Heart right ventricle (tissue), 16 donors: ENCODE measurements at regions not wholly inside any gene's neighbourhood (a gene's known extent, or its start where the extent isn't known, plus 50 kb on each side); places are given as distances from the start of the nearest gene placed in this dataset.
A peak's percentile ranks its signal among the peaks of the same experiment; 100 is the strongest.

Experiments
- ATAC-seq, 8 donors: fragments of 200-7000 bp; cut with Tn5 transposase; one replicate each; pipeline ENCODE4 v1.9.1; 2020; ENCODE audit warnings: mild to moderate bottlenecking in 8 of 8, moderate library complexity in 8 of 8, moderate number of reproducible peaks in 1 of 8
- DNase-seq, 2 donors: peaks; one replicate each; pipeline ENCODE4 v3.0.0-alpha.2; 2020
- H3K27ac ChIP-seq, 10 donors: fragments of 200-600 bp; sonication (generic) in 2 of 10; one replicate each; pipeline versions ENCODE4 v1.5.0 to v1.8.0; 2020 to 2022; ENCODE audit warnings: mild to moderate bottlenecking in 3 of 10
- H3K27me3 ChIP-seq, 7 donors: fragments of 200-600 bp; one replicate each; pipeline ENCODE4 v1.8.0; 2021 to 2022; ENCODE audit warnings: mild to moderate bottlenecking in 2 of 7
- H3K36me3 ChIP-seq, 9 donors: fragments of 200-600 bp; sonication (generic) in 1 of 9; one replicate each; pipeline versions ENCODE4 v1.5.0 to v1.8.0; 2020 to 2022; ENCODE audit warnings: mild to moderate bottlenecking in 2 of 9
- H3K4me1 ChIP-seq, 9 donors: fragments of 200-600 bp; sonication (generic) in 1 of 9; one replicate each; pipeline versions ENCODE4 v1.5.0 to v1.8.0; 2020 to 2022; ENCODE audit warnings: mild to moderate bottlenecking in 4 of 9
- H3K4me3 ChIP-seq, 10 donors: fragments of 200-600 bp; sonication (generic) in 2 of 10; one replicate each; pipeline versions ENCODE4 v1.5.0 to v1.8.0; 2020 to 2022; ENCODE audit warnings: mild to moderate bottlenecking in 7 of 10, moderate library complexity in 2 of 10
- H3K9me3 ChIP-seq, 11 donors: fragments of 200-600 bp in 10 of 11; sonication (generic) in 2 of 11; one replicate each; pipeline versions ENCODE4 v1.5.0 to v1.8.0; 2013 to 2022; ENCODE audit warnings: mild to moderate bottlenecking in 2 of 11, control low read depth in 1 of 11, moderate library complexity in 1 of 11
- CTCF ChIP-seq, 9 donors: fragments of 200-600 bp; sonication (generic) in 2 of 9; IDR thresholded peaks; one replicate each; pipeline versions ENCODE4 v1.5.0 to v1.8.0; 2021 to 2022; ENCODE audit warnings: antibody characterized with exemption in 9 of 9, mild to moderate bottlenecking in 5 of 9, moderate library complexity in 1 of 9
- WGBS, 2 donors: extraction: QIAGEN DNeasy Blood & Tissue Kit; methylation state at CpG; one replicate each; pipeline ENCODE4 v1.1.7; 2013; ENCODE audit warnings: inconsistent platforms in 1 of 2; 5-methylcytosine and 5-hydroxymethylcytosine counted together
- intact Hi-C, 10 donors: fragments of 100-400 bp; cut with DNase I; formaldehyde crosslinking; loops; one replicate each; pipeline versions ENCODE4 v1.11.1 to v1.14.2; 2022
- donor health status: Arrhythmogenic right ventricular cardiomyopathy.
- donor health status: ischemic (EF 13 %, LVEDD 7.1; RV severe dilation, severe dysfunction).
- donor health status: healthy with polysubstance abuse.
- donor health status: DM: no; HTN: yes; CAD: no.
- donor health status: DM: no; HTN: no; CAD: no.
- donor health status: ischemic (EF 25% LVEDD 6.9; RV normal size, moderate dysfunction).
- donor health status: ischemic (EF 25% LVEDD 5.7; RV mildly dilated, moderate dysfunction).
- donor health status: healthy.
- donor health status: DM: yes; HTN: yes; CAD: no.
- donor health status: Ischemic cardiomyopathy.
- donor health status: ischemic (EF 35%, LVEDD 5.7; RV mildly dilated, moderate dysfunction).
- donor health status: nonischemic (EF 11% LVEDD 7.7; RV severe dilation, severe dysfunction).
- donor health status: DM: yes; HTN: yes; CAD: no.
- donor health status: PGD.
- donor health status: ischemic (EF 29% LVEDD 5.4; RV normal size, mild dysfunction).
- donor health status: nonischemic (EF 23%, LVEDD 6.1; RV moderate dilation, normal function).

- no peak for TF ChIP-seq CTCF (IDR thresholded peaks at IDR 0.05)
- DNase-seq (no peak), ATAC-seq (no peak)
- intact Hi-C loops: no loop called here
- Histone ChIP-seq H3K27me3 (peaks cover 0 to 28% (median 12%) of the 10 kb centered on the region in 7 donors), H3K27ac (no peak overlapping the region), H3K4me1 (peaks cover 0 to 18% (median 0%) of the 10 kb centered on the region in 9 donors), H3K4me3 (no peak overlapping the region), H3K36me3 (no peaks in the 10 kb centered on the region), H3K9me3 (no peaks in the 10 kb centered on the region)
- 85 to 87% methylated on average over 9 of the region's 9 CpGs for WGBS, 2 donors
Observed at GRCh38 chr6:41487860-41488432, 58.2 kb upstream of the FOXP4 start.

GRCh38 chr6:41488433-41489119 lies 57.6 kb upstream of the FOXP4 start:
- intact Hi-C loops: no loop called here
- Histone ChIP-seq H3K27me3 (peaks cover 0 to 33% (median 15%) of the 10 kb centered on the region in 7 donors), H3K4me1 (peaks cover 0 to 18% (median 0%) of the 10 kb centered on the region in 9 donors), H3K9me3 (no peaks in the 10 kb centered on the region), H3K27ac (no peak overlapping the region), H3K4me3 (no peak overlapping the region), H3K36me3 (no peaks in the 10 kb centered on the region)
- DNase-seq (peak in 1 of 2 donors; percentile 23), ATAC-seq (peak; percentile 39 to 70 (median 56))
- no peak for TF ChIP-seq CTCF (IDR thresholded peaks at IDR 0.05)
- 57 to 59% methylated on average over 12 of the region's 12 CpGs for WGBS, 2 donors

GRCh38 chr6:41489120-41489851 lies 56.9 kb upstream of the FOXP4 start:
- Histone ChIP-seq H3K36me3 (no peaks in the 10 kb centered on the region), H3K27ac (no peak overlapping the region), H3K4me1 (peaks cover 0 to 18% (median 0%) of the 10 kb centered on the region in 9 donors), H3K27me3 (peaks cover 0 to 39% (median 19%) of the 10 kb centered on the region in 7 donors), H3K9me3 (no peaks in the 10 kb centered on the region), H3K4me3 (no peak overlapping the region)
- no peak for TF ChIP-seq CTCF (IDR thresholded peaks at IDR 0.05)
- peak in 1 of 2 donors; percentile 19 for DNase-seq
- WGBS, 2 donors: 57% methylated on average over 16 of the region's 16 CpGs
- ATAC-seq: peak in 6 of 8 donors; percentile 25 to 38 (median 30)
- intact Hi-C loops: no loop called here

GRCh38 chr6:41492261-41492891 lies 53.8 kb upstream of the FOXP4 start:
- Histone ChIP-seq H3K9me3 (no peaks in the 10 kb centered on the region), H3K27me3 (peaks cover 0 to 46% (median 21%) of the 10 kb centered on the region in 7 donors), H3K27ac (no peak overlapping the region), H3K4me1 (peaks cover 0 to 18% (median 0%) of the 10 kb centered on the region in 9 donors), H3K4me3 (no peak overlapping the region), H3K36me3 (no peaks in the 10 kb centered on the region)
- TF ChIP-seq CTCF (IDR thresholded peaks at IDR 0.05): no peak
- no peak for DNase-seq
- ATAC-seq: no peak
- intact Hi-C loops: no loop called here
- 63 to 68% methylated on average over 16 of the region's 16 CpGs for WGBS, 2 donors
